ENCODE measurements at regions not wholly inside any gene's neighbourhood (a gene's known extent, or its start where the extent isn't known, plus 50 kb on each side); places are given as distances from the start of the nearest gene placed in this dataset.

- no peak for TF ChIP-seq CTCF (conservative IDR thresholded peaks at IDR 0.05 in 1 of 2, IDR thresholded peaks at IDR 0.05 in 1 of 2; ENCODE audit: extremely low read depth in 1 of 2, insufficient read depth in 1 of 2, low read depth in 1 of 2, low read length in 2 of 2)
- TF ChIP-seq EZH2 (IDR thresholded peaks at IDR 0.05; ENCODE audit: borderline replicate concordance, low read length), result no peak
Observed at GRCh38 chr1:208809876-208810275, 565.7 kb upstream of the PLXNA2 start.
